ENCODE measurements at regions not wholly inside any gene's neighbourhood (a gene's known extent, or its start where the extent isn't known, plus 50 kb on each side); places are given as distances from the start of the nearest gene placed in this dataset.
"Not testable (repeated sequence)": the region's sequence is repeated elsewhere in the genome, so short reads cannot be mapped to it uniquely, and the experiment has no call there.

- no peak for DNase-seq (ENCODE audit: low read depth in 1 of 2, low spot score in 2 of 2)
- H3K27ac ChIP-seq, result no peak overlapping the region
Observed at GRCh38 chr14:41549821-41550607, 56.7 kb upstream of the LRFN5 start.

GRCh38 chr14:41549282-41549681 lies 57.4 kb upstream of the LRFN5 start:
- H3K36me3 ChIP-seq, result no peaks in the 10 kb centered on the region
- DNase-seq (ENCODE audit: low read depth in 1 of 2, low spot score in 2 of 2), result no peak
- H3K27me3 ChIP-seq (replicated peaks), result no peaks in the 10 kb centered on the region
- H3K4me1 ChIP-seq (replicated peaks), result no peaks in the 10 kb centered on the region
- no peak overlapping the region for H3K27ac ChIP-seq
- no peak overlapping the region for H3K4me3 ChIP-seq
- H3K9me3 ChIP-seq (replicated peaks), result no peaks in the 10 kb centered on the region

More at GRCh38 chr14:41549821-41550607, 56.7 kb upstream of the LRFN5 start:
- no peaks in the 10 kb centered on the region for H3K9me3 ChIP-seq (replicated peaks)
- H3K27me3 ChIP-seq (replicated peaks), result no peaks in the 10 kb centered on the region
- no peak overlapping the region for H3K4me3 ChIP-seq
- no peaks in the 10 kb centered on the region for H3K4me1 ChIP-seq (replicated peaks)
- no peaks in the 10 kb centered on the region for H3K36me3 ChIP-seq

- H3K27me3 ChIP-seq (replicated peaks), result no peaks in the 10 kb centered on the region
- H3K9me3 ChIP-seq (replicated peaks), result no peaks in the 10 kb centered on the region
- H3K4me3 ChIP-seq, result no peak overlapping the region
- no peak overlapping the region for H3K27ac ChIP-seq
- no peaks in the 10 kb centered on the region for H3K36me3 ChIP-seq
- DNase-seq (ENCODE audit: low read depth in 1 of 2, low spot score in 2 of 2), result no peak
- H3K4me1 ChIP-seq (replicated peaks), result no peaks in the 10 kb centered on the region
Observed at GRCh38 chr14:41548666-41549065, 58.0 kb upstream of the LRFN5 start.

GRCh38 chr14:41541333-41541732 lies 65.3 kb upstream of the LRFN5 start:
- Histone ChIP-seq H3K27me3 (replicated peaks) (no peaks in the 10 kb centered on the region), H3K36me3 (no peaks in the 10 kb centered on the region), H3K9me3 (replicated peaks) (no peaks in the 10 kb centered on the region), H3K4me3 (no peak overlapping the region), H3K27ac (no peak overlapping the region), H3K4me1 (replicated peaks) (no peaks in the 10 kb centered on the region)
- DNase-seq (ENCODE audit: low read depth in 1 of 2, low spot score in 2 of 2), result no peak

GRCh38 chr14:41532255-41532654 lies 74.4 kb upstream of the LRFN5 start:
- no peaks in the 10 kb centered on the region for H3K4me1 ChIP-seq (replicated peaks)
- no peaks in the 10 kb centered on the region for H3K27me3 ChIP-seq (replicated peaks)
- H3K4me3 ChIP-seq, result no peak overlapping the region
- no peaks in the 10 kb centered on the region for H3K9me3 ChIP-seq (replicated peaks)
- H3K27ac ChIP-seq, result no peak overlapping the region
- H3K36me3 ChIP-seq, result no peaks in the 10 kb centered on the region
- DNase-seq (ENCODE audit: low read depth in 1 of 2, low spot score in 2 of 2), result no peak

- no peaks in the 10 kb centered on the region for H3K27me3 ChIP-seq (replicated peaks)
- no peak for DNase-seq (ENCODE audit: low read depth in 1 of 2, low spot score in 2 of 2)
- H3K4me3 ChIP-seq, result no peak overlapping the region
- H3K36me3 ChIP-seq, result no peaks in the 10 kb centered on the region
- H3K9me3 ChIP-seq (replicated peaks), result no peaks in the 10 kb centered on the region
- H3K4me1 ChIP-seq (replicated peaks), result no peaks in the 10 kb centered on the region
- H3K27ac ChIP-seq, result no peak overlapping the region
Observed at GRCh38 chr14:41521891-41522290, 84.8 kb upstream of the LRFN5 start.

GRCh38 chr14:41518030-41518429 lies 88.6 kb upstream of the LRFN5 start:
- H3K27me3 ChIP-seq (replicated peaks); H3K4me1 ChIP-seq (replicated peaks): not testable (repeated sequence)

GRCh38 chr14:41506552-41506951 lies 100.1 kb upstream of the LRFN5 start:
- no peak for DNase-seq (ENCODE audit: low read depth in 1 of 2, low spot score in 2 of 2)

More at GRCh38 chr14:41518030-41518429, 88.6 kb upstream of the LRFN5 start:
- H3K27ac ChIP-seq; H3K4me3 ChIP-seq; H3K9me3 ChIP-seq (replicated peaks); DNase-seq (ENCODE audit: low read depth in 1 of 2, low spot score in 2 of 2); H3K36me3 ChIP-seq: not testable (repeated sequence)

GRCh38 chr14:41505491-41505890 lies 101.2 kb upstream of the LRFN5 start:
- H3K4me3 ChIP-seq, result no peak overlapping the region
- H3K36me3 ChIP-seq, result no peaks in the 10 kb centered on the region
- H3K4me1 ChIP-seq (replicated peaks), result no peaks in the 10 kb centered on the region
- no peak overlapping the region for H3K27ac ChIP-seq
- no peak for DNase-seq (ENCODE audit: low read depth in 1 of 2, low spot score in 2 of 2)
- no peaks in the 10 kb centered on the region for H3K27me3 ChIP-seq (replicated peaks)
- H3K9me3 ChIP-seq (replicated peaks), result no peaks in the 10 kb centered on the region

More at GRCh38 chr14:41506552-41506951, 100.1 kb upstream of the LRFN5 start:
- Histone ChIP-seq H3K4me1 (replicated peaks) (no peaks in the 10 kb centered on the region), H3K27me3 (replicated peaks) (no peaks in the 10 kb centered on the region), H3K4me3 (no peak overlapping the region), H3K9me3 (replicated peaks) (no peaks in the 10 kb centered on the region), H3K36me3 (no peaks in the 10 kb centered on the region), H3K27ac (no peak overlapping the region)

- Histone ChIP-seq H3K4me1 (replicated peaks) (no peaks in the 10 kb centered on the region), H3K27ac (no peak overlapping the region), H3K36me3 (no peaks in the 10 kb centered on the region), H3K27me3 (replicated peaks) (no peaks in the 10 kb centered on the region), H3K4me3 (no peak overlapping the region), H3K9me3 (replicated peaks) (no peaks in the 10 kb centered on the region)
- no peak for DNase-seq (ENCODE audit: low read depth in 1 of 2, low spot score in 2 of 2)
Observed at GRCh38 chr14:41498959-41499358, 107.7 kb upstream of the LRFN5 start.

GRCh38 chr14:41490323-41490722 lies 116.4 kb upstream of the LRFN5 start:
- Histone ChIP-seq H3K4me1 (replicated peaks) (no peaks in the 10 kb centered on the region), H3K4me3 (no peak overlapping the region), H3K36me3 (no peaks in the 10 kb centered on the region), H3K27me3 (replicated peaks) (no peaks in the 10 kb centered on the region), H3K27ac (no peak overlapping the region), H3K9me3 (replicated peaks) (no peaks in the 10 kb centered on the region)
- DNase-seq (ENCODE audit: low read depth in 1 of 2, low spot score in 2 of 2), result no peak

- H3K27me3 ChIP-seq (replicated peaks), result no peaks in the 10 kb centered on the region
- H3K4me1 ChIP-seq (replicated peaks), result no peaks in the 10 kb centered on the region
- no peak overlapping the region for H3K27ac ChIP-seq
- no peak for DNase-seq (ENCODE audit: low read depth in 1 of 2, low spot score in 2 of 2)
- H3K36me3 ChIP-seq, result no peaks in the 10 kb centered on the region
- H3K4me3 ChIP-seq, result no peak overlapping the region
- H3K9me3 ChIP-seq (replicated peaks), result no peaks in the 10 kb centered on the region
Observed at GRCh38 chr14:41489315-41489972, 117.2 kb upstream of the LRFN5 start.

- DNase-seq (ENCODE audit: low read depth in 1 of 2, low spot score in 2 of 2), result no peak
- Histone ChIP-seq H3K4me1 (replicated peaks) (no peaks in the 10 kb centered on the region), H3K27ac (no peak overlapping the region), H3K27me3 (replicated peaks) (no peaks in the 10 kb centered on the region), H3K36me3 (no peaks in the 10 kb centered on the region), H3K9me3 (replicated peaks) (no peaks in the 10 kb centered on the region), H3K4me3 (no peak overlapping the region)
Observed at GRCh38 chr14:41488401-41488800, 118.3 kb upstream of the LRFN5 start.

- Histone ChIP-seq H3K36me3 (no peaks in the 10 kb centered on the region), H3K4me3 (no peak overlapping the region), H3K27ac (no peak overlapping the region), H3K4me1 (replicated peaks) (no peaks in the 10 kb centered on the region), H3K9me3 (replicated peaks) (no peaks in the 10 kb centered on the region), H3K27me3 (replicated peaks) (no peaks in the 10 kb centered on the region)
- no peak for DNase-seq (ENCODE audit: low read depth in 1 of 2, low spot score in 2 of 2)
Observed at GRCh38 chr14:41482861-41483260, 123.8 kb upstream of the LRFN5 start.
